ENCODE measurements at regions not wholly inside any gene's neighbourhood (a gene's known extent, or its start where the extent isn't known, plus 50 kb on each side); places are given as distances from the start of the nearest gene placed in this dataset.

DNA sequence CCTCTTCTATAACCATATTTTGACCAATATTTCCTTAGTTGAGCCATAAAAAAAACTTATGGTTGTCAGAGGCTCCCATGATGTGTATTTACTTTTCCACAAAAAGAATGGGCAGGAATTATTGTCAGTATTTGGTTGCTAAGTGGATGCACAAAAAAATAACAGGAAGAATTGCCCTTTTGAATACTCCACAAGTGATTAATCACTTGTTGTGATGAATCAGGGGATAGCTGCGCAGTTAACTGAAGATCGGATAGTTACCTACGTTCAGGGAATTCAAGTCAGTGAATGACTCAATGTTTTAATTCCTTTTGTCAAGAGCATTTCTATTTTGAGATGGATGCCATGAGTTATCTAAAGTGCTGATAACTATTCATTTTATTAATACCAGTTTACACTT lies 785.2 kb upstream of the B3GALT2 start:
- H3K4me3 ChIP-seq (ENCODE audit: low read depth, low read length) = no peak overlapping the region
- no peak for TF ChIP-seq CTCF (IDR thresholded peaks at IDR 0.05; ENCODE audit: insufficient read depth, low read depth, low read length)
- peak; percentile 8 for DNase-seq (ENCODE audit: low read depth)

DNA sequence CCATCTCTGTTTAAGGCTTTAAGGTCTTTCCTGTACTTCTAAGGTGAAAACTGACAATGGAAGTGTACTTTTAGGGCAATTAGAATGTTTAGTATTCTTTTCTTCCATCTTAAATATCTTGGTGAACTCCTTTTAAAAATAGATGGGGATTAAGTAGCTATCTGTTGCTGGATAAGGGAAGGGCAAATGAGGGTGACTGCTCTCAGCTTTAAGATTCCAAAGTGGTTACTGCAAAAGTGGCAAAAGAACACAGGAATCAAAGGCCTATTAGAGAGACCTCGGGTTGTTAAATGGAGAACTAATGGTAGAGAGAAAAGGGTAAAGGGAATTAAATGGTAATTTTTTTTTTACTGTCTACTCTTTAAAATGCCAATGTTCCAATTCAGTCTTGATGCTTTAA lies 774.1 kb upstream of the B3GALT2 start:
- no peak for DNase-seq (ENCODE audit: low read depth)
- H3K4me3 ChIP-seq (ENCODE audit: low read depth, low read length) = no peak overlapping the region
- no peak for TF ChIP-seq CTCF (IDR thresholded peaks at IDR 0.05; ENCODE audit: insufficient read depth, low read depth, low read length)

DNA sequence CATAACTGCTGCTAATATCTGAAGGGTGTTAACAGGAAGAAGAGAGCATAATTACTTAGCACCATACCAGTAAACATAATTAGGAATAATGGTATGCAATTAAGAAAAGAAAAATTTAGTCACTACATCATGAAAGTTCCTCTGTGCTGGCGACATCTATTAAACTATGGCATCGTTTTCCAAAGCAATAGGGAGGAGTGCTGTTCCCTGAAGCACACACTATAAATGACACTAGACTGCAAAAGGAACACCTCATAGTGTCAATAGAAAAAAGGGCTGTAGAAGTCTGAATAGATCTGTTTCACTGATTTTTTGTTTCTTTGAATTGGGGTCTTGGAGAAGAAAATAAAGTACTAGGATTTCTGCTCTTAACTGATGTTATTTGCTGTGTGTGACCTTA lies 773.6 kb upstream of the B3GALT2 start:
- H3K4me3 ChIP-seq (ENCODE audit: low read depth, low read length) = no peak overlapping the region
- DNase-seq (ENCODE audit: low read depth) = no peak

GRCh38 chr1:193957556-193958095 lies 771.2 kb upstream of the B3GALT2 start:
- no peak for DNase-seq (ENCODE audit: low read depth)
- H3K4me3 ChIP-seq (ENCODE audit: low read depth, low read length) = no peak overlapping the region
- no peak for TF ChIP-seq CTCF (IDR thresholded peaks at IDR 0.05; ENCODE audit: insufficient read depth, low read depth, low read length)

More for the DNA sequence above, 773.6 kb upstream of the B3GALT2 start:
- TF ChIP-seq CTCF (IDR thresholded peaks at IDR 0.05; ENCODE audit: insufficient read depth, low read depth, low read length) = no peak

DNA sequence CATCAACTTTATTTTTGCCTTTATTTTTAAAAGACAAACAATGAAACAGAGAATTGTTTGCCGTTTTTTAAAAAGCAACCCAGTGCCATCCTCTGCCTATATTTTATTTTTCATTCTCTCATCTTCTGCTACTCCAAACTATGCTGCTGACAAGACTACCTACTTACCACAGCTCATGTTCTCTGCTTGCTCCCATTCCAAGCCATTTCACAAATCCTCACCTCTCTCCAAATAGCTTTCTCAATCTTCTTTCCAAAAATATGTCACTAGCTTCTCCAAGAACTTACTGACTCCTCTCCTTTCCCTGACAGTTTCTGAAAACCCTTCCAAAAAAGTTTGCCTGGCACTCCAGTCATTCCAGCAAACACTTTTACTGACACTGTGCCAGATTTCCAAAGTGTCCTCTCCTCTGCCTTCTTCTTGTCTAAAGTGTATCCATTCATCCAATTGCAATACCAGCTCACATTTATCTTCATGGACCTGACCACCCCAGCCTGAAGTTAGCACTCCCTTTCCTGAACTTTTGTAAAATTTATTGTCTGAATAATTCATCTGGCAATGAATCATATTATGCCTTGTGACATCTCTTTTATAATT lies 766.5 kb upstream of the B3GALT2 start:
- TF ChIP-seq CTCF (IDR thresholded peaks at IDR 0.05; ENCODE audit: insufficient read depth, low read depth, low read length) = no peak
- DNase-seq (ENCODE audit: low read depth) = no peak

DNA sequence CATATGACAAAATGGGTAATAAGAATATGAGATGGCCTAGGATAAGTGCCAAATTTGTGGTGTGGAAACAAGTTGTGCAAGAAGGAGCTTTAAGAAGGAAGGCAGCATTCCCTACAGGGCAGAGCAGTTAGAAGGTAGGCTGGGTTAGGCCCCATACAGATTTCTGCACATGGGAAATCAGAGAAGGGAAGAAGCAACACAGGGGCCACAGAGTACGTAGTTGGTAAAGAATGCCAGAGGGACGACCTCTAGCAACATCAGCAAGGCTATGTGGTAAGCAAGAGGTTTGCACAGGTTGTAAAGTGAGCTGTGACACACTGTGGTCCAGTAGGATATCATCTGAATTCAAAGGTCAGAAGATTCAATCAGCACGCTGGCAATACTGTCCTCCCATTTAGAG lies 765.6 kb upstream of the B3GALT2 start:
- no peak for DNase-seq (ENCODE audit: low read depth)
- no peak overlapping the region for H3K4me3 ChIP-seq (ENCODE audit: low read depth, low read length)
- TF ChIP-seq CTCF (IDR thresholded peaks at IDR 0.05; ENCODE audit: insufficient read depth, low read depth, low read length) = no peak

More for the DNA sequence above, 766.5 kb upstream of the B3GALT2 start:
- no peak overlapping the region for H3K4me3 ChIP-seq (ENCODE audit: low read depth, low read length)

GRCh38 chr1:193944454-193944853 lies 758.0 kb upstream of the B3GALT2 start:
- DNase-seq (ENCODE audit: low read depth) = no peak
- no peak overlapping the region for H3K4me3 ChIP-seq (ENCODE audit: low read depth, low read length)
- TF ChIP-seq CTCF (IDR thresholded peaks at IDR 0.05; ENCODE audit: insufficient read depth, low read depth, low read length) = no peak

Measured in fibroblast of villous mesenchyme (primary cell).